PFSK-1 (cell line): ENCODE measurements at regions not wholly inside any gene's neighbourhood (a gene's known extent, or its start where the extent isn't known, plus 50 kb on each side); places are given as distances from the start of the nearest gene placed in this dataset.

Experiments
- FOXP2 ChIP-seq: optimal IDR thresholded peaks from 2 replicates; pipeline ENCODE3; 2011; ENCODE audit warnings: borderline replicate concordance, control low read depth, inconsistent platforms; ENCODE audit not compliant: insufficient read depth; ENCODE audit errors: extremely low read length, extremely low read depth
- POLR2AphosphoS5 ChIP-seq: IDR thresholded peaks from 2 replicates; pipeline ENCODE4 v1.6.1; 2012; ENCODE audit warnings: low read depth, mild to moderate bottlenecking, control low read depth, low read length, moderate library complexity
- REST ChIP-seq, 2 experiments: IDR thresholded peaks; 2 replicates each; pipeline versions ENCODE4 v1.6.1 to v1.8.0; 2011 to 2012; ENCODE audit warnings: low read depth in 2 of 2, low read length in 2 of 2, control low read depth in 1 of 2, inconsistent platforms in 1 of 2, mild to moderate bottlenecking in 1 of 2, moderate library complexity in 1 of 2; ENCODE audit not compliant: insufficient read depth in 1 of 2
- SIN3A ChIP-seq: IDR thresholded peaks from 2 replicates; pipeline ENCODE4 v1.6.1; 2012; ENCODE audit warnings: mild to moderate bottlenecking, low read length, moderate library complexity, borderline replicate concordance; ENCODE audit not compliant: insufficient read depth
- TAF1 ChIP-seq: IDR thresholded peaks from 2 replicates; pipeline ENCODE4 v1.6.1; 2012; ENCODE audit warnings: low read length, control low read depth, borderline replicate concordance; ENCODE audit not compliant: insufficient read depth

- no peak for TF ChIP-seq POLR2AphosphoS5
- no peak for TF ChIP-seq TAF1
- no peak for TF ChIP-seq SIN3A
- TF ChIP-seq REST (IDR thresholded peaks at IDR 0.05; ENCODE audit: insufficient read depth in 1 of 2, low read depth in 2 of 2, low read length in 2 of 2) = no peak
- TF ChIP-seq FOXP2 = no peak
These were observed 772.0 kb downstream of the LTN1 start for GRCh38 chr21:28220680-28221079.
